HG02852 (cell line): ENCODE measurements at regions not wholly inside any gene's neighbourhood (a gene's known extent, or its start where the extent isn't known, plus 50 kb on each side); places are given as distances from the start of the nearest gene placed in this dataset.

ENCODE experiments used
- ATAC-seq: cut with Tn5 transposase; IDR thresholded peaks from one replicate; pipeline ENCODE4 v1.9.1; 2021; ENCODE audit warnings: mild to moderate bottlenecking, moderate library complexity; ENCODE audit not compliant: unreplicated experiment

DNA sequence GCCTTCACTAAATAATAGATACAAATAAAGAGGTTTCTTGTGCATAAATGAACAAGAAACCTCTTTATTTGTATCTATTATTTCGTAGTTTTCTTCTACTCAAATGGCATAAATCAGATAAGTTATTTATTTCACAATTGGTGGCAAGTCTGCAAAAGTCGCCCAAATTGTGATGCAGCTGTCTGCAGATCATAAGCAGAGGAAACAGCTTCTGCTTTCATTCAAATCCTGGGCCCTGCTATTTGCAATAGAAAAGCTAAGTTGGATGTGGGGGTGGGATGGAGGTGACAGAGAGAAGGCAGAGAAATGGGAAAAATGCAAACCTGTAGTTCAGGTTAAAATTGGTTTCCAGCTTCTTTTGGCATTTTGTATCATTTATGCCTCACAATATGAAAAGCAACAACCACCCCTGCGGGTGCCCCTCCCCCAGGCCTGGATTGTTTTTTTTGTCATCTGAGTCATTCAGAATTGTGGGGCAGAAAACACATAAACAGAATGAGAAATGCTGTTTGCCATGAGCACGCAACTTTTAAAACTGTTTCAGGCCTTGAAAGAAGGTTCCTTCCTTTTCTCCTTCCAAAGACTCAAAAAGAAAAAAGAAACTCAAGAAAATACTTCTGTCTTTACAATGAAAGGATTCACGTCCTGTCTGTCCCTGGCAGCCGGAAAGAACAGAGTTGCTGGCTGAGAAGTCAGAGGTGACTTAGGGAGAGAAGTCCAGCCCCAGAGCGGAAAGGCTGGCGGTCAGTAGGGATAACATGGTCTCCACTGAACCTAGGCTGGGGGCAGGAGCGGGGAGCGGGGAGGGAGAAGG is 132.9 kb downstream of the BAMBI start:
- ATAC-seq = no peak

DNA sequence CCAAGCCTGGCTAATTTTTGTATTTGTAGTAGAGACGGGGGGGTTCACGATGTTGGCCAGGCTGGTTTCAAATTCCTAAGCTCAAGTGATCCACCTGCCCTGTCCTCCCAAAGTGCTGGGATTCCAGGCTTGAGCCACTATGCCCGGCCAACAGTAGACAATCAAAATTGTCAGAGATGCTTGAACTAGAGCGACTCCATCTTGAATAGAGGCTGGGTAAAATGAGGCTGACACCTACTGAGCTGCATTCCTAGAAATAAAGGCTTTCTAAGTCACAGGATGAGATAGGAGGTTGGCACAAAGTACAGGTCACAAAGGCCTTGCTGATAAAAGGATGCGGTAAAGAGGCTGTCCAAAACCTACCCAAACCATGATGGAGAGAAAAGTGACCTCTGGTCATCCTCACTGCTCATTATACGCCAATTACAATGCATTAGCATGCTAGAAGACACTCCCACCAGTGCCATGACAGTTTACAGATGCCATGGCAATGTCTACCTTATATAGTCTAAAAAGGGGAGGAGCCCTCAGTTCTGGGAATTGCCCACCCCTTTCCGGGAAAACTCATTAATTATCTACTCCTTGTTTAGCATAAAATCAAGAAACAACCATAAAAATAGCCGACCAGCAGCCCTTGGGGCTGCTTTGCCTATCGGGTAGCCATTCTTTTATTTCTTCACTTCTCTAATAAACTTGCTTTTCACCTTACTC is 134.5 kb downstream of the BAMBI start:
- no peak for ATAC-seq

DNA sequence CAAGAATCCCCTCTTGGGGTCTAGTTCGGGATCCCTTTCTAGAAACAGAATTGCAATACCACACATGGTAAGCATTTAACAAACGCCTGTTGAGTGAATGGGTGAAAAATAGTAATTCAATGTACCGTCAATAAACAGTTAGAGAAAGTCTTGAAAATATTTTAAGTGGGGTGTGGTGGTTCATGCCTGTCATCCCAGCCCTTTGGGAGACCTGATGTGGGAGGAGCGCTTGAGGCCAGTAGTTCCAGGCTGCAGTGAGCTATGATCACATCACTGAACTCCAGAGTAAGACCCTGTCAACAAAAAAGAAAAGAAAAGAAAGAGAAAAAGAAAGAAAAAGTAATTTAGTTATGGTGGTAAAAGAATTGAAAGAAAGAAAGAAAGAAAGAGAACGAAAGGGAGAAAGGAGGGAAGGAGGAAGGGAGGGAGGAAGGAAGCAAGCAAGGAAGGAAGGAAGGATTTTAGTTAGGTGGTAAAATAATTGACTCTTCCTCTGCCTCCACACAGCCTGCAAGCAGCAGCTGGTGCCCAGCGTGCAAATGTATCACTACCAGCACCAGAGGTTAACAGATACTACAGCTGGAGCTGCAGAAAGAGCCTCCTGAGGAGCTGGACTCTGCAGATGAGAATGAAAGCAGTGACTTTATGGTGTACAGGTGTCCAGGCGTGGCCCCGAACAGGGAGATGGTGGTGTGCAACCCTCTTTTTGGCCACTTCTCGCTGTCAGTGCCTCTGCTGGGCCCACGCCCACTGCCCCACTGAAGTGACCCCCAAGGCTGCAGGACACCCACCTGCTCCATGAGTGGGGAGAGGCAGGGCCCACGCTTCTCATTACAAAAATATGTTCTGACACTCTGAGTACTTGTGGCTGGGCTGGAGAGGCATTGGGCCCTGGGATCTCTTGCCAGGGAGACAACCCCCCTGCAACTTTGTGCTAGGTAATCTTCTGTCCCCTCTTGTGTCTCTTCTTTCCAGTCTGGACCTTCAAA is 135.4 kb downstream of the BAMBI start:
- ATAC-seq = no peak

DNA sequence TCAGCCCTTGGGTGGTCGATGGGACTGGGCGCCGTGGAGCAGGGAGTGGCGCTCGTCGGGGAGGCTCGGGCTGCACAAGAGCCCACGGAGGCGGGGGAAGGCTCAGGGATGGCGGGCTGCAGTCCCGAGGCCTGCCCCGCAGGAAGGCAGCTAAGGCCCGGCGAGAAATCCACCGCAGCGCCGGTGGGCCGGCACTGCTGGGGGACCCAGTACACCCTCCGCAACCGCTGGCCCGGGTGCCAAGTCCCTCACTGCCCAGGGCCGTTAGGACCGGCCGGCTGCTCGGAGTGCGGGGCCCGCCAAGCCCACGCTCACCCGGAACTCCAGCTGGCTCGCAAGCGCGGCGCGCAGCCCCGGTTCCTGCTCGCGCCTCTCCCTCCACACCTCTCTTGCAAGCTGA is 138.4 kb downstream of the BAMBI start:
- ATAC-seq = no peak

DNA sequence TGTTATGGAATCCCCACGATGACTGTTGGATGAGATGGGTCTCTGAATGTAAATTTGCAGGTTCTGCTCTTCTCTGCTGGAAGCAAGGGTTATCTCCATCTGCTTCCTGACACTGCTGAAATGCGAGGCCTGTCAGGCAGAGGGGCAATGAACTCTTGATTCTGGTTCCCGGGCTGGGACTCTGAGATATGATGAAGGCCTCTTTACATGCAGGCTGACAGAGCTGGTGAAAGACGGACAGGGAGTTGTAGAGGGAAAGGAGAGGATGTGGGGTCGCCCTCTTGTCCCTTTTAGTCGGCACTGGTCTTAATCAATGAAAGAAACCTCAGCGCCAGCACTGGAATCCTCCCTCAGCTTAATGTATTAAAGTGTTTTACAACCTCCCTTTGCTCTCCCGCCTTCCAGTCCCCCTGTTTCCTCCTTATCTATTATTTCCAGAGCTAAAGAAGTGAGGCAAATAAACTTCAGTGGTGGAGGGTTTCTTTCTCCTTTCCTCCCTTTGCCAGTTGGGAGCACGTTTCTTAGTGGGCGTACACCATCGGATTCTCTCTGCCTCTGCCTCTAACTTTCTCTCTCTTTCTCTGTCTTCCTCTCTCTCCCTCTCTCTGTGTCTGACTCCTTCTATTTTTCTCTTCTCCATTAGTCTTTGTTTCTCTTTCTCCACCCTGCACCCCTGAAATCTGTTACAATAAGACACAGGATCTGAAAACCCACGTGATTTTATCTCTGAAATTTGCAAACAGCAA is 145.6 kb downstream of the BAMBI start:
- ATAC-seq = no peak

DNA sequence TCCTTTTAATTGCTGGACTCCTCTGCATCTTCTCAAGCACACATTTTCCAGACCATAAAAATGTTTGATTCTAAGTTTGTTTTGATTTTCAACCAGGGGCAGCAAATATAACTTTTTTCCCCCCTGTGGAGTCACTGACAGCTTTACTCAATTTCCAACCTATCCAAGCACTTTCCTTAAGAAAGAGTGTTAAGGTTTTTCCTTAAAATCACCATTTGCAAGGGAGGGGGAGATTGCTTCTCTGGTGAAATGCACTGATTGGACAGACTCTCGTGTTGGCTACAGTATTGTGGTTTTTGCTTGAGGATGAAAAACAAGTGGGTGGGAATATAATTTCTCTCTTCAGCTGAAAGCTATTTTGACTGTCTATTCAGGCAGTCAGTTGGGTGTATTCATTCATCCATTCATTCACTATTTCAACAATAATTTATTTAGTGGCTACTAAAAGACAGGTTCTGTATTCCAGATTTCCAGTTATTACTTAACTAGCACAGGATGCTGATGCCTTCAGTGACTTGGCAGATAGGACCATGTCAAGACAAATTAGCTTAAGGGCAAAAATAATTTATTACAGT is 146.3 kb downstream of the BAMBI start:
- ATAC-seq = no peak

DNA sequence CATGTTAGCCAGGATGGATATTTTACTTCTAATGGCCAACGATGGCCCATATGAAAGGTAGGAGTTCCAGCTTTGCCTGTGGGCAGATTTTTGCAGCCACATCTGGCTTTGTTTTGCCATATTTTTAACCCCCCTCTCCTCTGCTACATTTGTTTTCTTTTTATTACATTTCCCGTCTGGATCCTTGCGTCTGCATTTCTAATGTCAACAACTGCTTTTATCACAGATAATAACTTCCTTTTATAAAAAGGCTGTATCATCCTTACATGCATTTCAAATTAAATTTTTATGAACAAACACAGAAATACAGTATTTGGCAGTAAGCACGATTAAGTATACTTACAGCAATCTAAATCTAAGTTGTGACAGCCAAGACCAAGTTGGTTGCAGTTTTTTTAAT is 156.0 kb downstream of the BAMBI start:
- ATAC-seq = no peak

DNA sequence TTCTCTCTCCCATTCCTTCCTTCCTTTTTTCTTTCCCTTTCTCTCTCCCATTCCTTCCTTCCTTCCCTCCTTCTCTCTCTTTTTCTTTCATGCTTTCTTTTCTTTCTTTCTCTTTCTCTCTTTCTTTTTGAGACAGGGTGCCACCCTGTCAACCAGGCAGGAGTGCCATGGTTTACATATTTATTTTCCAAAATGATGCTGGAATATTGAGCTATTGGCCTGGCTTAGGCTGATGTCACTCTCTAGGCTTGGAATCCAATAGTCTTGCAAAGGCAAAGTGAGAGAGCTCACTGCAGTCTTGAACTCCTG is 159.1 kb downstream of the BAMBI start:
- no peak for ATAC-seq

DNA sequence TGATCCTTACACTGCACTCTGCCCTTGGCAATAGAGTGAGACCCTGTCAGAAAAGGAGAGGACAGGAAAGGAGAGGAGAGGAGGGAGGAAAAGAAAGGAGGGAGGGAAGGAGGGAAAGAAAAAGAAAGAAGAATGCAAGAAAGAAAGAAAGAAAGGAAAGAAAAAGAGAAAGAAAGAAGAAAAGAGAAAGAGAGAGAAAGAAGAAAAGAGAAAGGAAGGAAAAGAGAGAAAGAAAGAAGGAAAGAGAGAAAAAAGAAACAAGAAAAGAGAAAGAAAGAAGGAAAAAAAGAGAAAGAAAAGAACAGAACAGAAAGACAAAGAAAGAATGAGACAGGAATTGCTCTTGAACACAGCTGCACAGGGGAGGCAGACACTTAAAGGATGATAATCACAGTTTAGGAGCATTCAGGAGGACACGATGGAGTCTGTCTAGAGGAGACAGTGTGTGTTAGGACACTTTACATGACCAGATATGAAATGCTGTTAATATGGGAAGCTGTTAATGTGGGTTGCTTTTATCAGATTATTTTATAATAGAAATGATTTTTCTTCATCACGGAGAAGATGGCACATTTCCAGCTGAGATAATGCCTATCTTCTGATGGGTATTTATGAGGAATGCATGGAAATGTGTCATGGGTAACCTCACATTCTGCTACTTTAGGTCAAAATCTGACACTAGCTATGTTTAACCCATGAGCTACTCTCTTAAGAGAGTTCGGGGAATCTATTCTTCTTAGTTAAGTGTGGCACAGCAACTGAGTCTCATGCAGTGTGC is 160.5 kb downstream of the BAMBI start:
- ATAC-seq = no peak

DNA sequence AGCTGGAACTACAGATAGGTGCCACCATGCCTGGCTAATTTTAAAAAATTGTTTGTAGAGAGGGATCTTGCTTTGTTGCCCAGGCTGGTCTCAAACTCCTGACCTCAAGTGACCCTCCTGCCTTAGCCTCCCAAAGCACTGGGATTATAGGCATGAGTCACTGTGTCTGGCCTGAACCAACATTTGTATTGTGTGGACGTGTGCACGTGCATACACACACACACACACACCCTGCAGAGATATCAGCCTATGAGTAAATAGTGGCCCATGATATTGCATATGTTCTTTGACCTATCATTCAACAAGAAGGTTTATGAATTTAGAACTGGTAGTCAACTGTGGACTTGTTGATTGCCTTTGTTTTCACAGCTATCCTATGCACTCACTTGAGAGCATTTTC is 161.6 kb downstream of the BAMBI start:
- ATAC-seq = no peak

DNA sequence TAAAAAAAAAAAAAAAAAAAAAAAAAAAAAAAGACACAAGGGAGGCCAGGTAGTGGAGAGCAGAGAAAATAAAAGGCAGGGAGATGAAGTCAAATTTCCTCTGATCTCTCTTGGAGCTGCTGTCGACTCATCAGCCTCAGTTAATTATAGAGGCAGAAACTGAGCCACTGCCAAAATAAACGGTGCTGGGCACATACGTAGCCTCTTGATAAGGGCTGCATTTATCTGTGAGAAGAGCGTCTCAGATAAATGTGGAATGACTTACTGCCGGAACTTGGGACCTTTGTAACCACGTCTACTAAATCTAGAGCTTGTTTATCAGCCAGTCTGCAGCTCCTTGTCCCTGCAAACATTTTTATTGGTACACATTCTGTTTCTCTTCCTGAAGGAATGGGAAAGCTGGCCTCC is 162.3 kb downstream of the BAMBI start:
- ATAC-seq = no peak

DNA sequence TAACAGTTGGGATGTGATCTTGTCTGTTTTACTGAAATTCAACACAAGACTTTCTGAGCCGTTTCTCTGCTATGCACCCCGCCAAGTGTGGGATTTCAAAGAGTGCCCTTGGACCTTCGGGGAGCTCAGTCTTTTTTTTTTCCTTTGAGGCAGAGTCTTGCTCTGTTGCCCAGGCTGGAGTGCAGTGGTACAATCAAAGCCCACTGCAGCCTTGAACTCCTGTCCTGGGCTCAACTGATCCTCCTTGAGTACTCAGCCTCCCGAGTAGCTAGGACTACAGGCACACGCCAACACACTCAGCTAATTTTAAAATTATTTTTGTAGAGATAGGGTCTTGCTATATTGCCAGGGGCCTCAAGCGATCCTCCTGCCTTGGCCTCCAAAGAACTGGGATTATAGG is 162.9 kb downstream of the BAMBI start:
- no peak for ATAC-seq

DNA sequence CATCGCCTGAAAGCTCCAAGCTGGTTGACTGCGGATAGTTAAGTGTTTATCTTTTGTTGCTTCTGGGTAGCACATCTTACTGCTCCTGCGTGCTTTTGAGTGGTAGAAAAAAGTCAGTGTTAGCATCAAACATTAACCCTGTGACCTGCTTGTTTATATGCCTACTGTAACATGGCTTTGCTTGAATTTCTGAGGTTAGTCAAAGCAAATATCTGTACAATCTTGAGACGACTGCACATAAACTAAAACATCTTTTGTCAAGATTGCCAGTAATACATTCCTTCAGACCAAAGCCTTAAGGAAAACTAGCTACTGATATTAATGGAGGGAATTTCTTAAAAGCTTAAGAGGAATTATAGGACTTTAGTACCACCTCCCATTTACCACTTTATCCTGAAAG is 163.7 kb downstream of the BAMBI start:
- no peak for ATAC-seq

DNA sequence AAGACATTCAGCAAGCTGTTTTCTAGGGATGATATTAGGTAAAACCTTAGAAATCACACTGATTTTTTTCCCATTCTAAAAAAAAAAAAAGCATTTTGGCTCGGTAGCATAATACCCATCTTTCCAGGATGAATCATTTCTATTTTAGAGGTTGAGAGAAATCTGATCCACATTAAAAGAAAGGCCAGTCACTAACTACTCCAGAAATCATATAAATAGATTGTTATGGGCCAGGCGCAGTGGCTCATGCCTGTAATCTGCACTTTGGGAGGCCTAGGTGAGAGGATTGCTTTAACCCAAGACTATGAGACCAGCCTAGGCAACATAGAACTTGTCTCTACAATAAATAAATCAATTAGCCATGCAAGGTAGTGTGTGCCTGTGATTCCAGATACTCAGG is 164.3 kb downstream of the BAMBI start:
- ATAC-seq = no peak

DNA sequence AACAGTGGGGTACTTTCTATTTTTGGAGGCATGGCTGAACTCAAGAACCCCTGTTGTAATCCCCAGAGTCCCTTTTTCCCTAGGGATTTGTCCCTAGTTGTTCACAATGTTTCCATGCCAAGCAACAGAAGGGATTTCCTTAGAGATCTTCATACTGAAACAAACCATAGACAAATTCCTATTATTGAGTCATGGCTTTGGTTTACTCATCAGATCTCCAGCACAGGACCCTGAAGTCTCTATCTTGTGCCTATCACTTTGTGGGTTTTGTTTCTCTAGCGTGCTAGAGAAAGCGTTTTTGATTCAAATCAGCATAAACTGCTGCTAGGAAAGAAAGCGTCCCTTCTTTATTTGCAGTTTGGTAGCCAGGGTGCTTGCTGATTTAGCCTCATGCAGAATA is 165.0 kb downstream of the BAMBI start:
- ATAC-seq = no peak

DNA sequence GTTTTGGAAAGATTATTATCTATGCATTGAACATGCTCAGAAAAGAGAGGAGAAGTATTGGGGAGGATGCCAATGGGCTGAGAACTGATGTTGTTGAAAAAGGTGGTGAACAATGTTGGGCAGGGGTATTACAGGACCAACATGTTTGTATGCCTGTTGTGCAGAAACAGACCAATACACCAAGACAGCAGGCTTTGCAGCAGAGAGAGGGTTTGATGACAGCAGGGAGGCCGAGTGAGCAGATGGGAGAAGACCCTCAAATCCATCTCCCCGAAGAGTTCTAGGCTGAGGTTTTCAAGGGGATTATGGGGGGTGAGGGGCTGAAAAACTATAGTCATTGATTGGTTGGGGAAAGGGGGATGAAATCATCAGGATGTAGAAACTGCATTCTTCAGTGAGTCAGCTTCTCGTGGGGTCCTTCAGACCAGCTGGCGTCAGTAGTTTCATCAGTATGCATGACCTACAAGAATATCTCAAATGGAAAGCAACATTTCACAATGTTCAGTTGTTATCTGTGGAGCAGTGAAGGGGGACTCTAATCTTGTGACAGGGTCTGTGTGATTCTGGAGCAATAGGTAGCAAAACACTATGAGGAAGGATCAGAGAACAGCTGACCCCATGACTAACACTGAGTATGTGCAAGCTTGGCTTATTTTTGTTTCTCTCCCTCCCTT is 167.8 kb downstream of the BAMBI start:
- no peak for ATAC-seq

DNA sequence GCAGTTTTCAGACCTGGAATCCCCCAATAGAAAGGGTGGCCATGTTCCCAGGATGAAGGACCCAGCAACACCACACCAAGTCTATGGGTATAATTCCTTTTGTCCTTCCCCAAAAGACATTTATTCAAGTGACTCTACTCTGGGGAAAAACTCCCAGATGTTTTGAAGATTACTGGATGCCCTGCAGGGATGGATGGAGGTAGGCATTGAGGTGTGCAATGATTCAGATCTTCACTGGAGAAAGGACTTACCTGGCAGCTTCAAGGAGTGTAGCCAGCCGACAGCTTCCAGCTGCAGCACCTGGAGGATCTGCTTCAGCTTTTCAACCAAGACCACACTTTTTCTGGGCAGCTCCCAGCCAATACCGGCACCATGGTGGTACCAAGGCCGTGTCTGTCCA is 172.0 kb downstream of the BAMBI start:
- ATAC-seq = no peak

DNA sequence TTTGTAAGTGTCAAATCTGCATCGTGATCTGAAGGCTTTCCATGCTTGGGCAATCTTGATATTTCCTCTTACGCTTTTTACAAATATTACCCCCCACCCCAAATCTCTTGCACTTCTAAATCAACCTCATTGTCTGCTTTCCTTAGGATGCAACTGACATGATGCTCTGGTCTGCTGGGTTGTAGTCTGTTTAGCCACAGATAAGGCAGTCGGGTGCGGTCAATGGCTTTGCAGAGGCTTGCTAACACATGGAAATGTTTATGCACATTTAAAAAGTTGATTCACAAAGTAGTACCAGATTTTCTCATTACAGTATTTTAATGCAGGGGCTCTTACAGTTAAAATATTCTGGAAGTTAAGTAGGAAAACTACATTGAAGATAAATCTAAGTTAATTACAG is 172.5 kb downstream of the BAMBI start:
- no peak for ATAC-seq

DNA sequence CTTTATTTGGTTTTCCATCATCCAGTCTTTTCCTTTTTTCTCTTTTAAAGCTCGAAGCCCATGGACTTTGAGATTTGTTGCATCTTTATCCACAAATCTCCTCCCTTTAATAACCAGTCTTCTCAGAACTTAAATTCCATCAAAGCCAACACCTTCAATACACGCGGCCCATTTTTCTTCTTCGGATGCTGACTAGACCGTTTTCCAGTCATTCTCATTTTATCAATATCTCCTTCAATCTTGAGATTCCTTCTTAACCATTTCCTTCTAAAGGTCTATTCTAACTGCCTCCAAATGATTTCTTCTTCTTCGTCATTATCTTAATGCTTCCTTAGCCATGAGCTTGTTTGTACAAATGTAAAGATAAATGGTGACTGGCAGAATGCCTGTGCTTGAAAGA is 173.5 kb downstream of the BAMBI start:
- ATAC-seq = no peak
